H9 (cell line): ENCODE measurements at regions not wholly inside any gene's neighbourhood (a gene's known extent, or its start where the extent isn't known, plus 50 kb on each side); places are given as distances from the start of the nearest gene placed in this dataset.

ENCODE experiments used
- DNase-seq: peaks from one replicate; pipeline ENCODE4 v3.0.0-alpha.2; 2017
- H2AFZ ChIP-seq: one replicate; pipeline ENCODE4 v1.6.1; 2013; ENCODE audit warnings: mild to moderate bottlenecking, low read length, control low read depth, moderate library complexity
- H2AK5ac ChIP-seq: 2 replicates; pipeline ENCODE4 v1.6.1; 2013; ENCODE audit warnings: low read length, control low read depth, mixed read lengths; ENCODE audit not compliant: insufficient read length
- H2BK120ac ChIP-seq: one replicate; pipeline ENCODE4 v1.6.1; 2013; ENCODE audit warnings: low read depth, mild to moderate bottlenecking, low read length, control low read depth, inconsistent platforms; ENCODE audit not compliant: poor library complexity, severe bottlenecking
- H2BK12ac ChIP-seq: 2 replicates; pipeline ENCODE4 v1.6.1; 2013; ENCODE audit warnings: low read length, control low read depth, mixed read lengths, low read depth; ENCODE audit not compliant: insufficient read length
- H2BK15ac ChIP-seq: 2 replicates; pipeline ENCODE4 v1.6.1; 2013; ENCODE audit warnings: low read depth, low read length, control low read depth
- H2BK20ac ChIP-seq: one replicate; pipeline ENCODE4 v1.6.1; 2013; ENCODE audit warnings: low read depth, mild to moderate bottlenecking, low read length, control low read depth, inconsistent platforms; ENCODE audit not compliant: poor library complexity, severe bottlenecking
- H2BK5ac ChIP-seq: 2 replicates; pipeline ENCODE4 v1.6.1; 2013; ENCODE audit warnings: low read length, control low read depth, mixed read lengths; ENCODE audit not compliant: insufficient read length
- H3K14ac ChIP-seq: 2 replicates; pipeline ENCODE4 v1.6.1; 2013; ENCODE audit warnings: low read length, control low read depth; ENCODE audit not compliant: insufficient read depth
- H3K18ac ChIP-seq: 2 replicates; pipeline ENCODE4 v1.6.1; 2013; ENCODE audit warnings: low read depth, mild to moderate bottlenecking, mixed read lengths, low read length, control low read depth; ENCODE audit not compliant: insufficient read length
- H3K23ac ChIP-seq: 2 replicates; pipeline ENCODE4 v1.6.1; 2013; ENCODE audit warnings: low read length, control low read depth, mixed read lengths, low read depth; ENCODE audit not compliant: insufficient read length
- H3K23me2 ChIP-seq: 2 replicates; pipeline ENCODE4 v1.6.1; 2013; ENCODE audit warnings: low read depth, mild to moderate bottlenecking, mixed read lengths, low read length, control low read depth; ENCODE audit not compliant: insufficient read length, poor library complexity, severe bottlenecking
- H3K27ac ChIP-seq: 2 replicates; pipeline ENCODE4 v1.5.1; 2013; ENCODE audit warnings: low read length, control low read depth, mixed read lengths, low read depth; ENCODE audit not compliant: insufficient read length
- H3K27me3 ChIP-seq: 2 replicates; pipeline ENCODE4 v1.6.1; 2013; ENCODE audit warnings: low read length, control low read depth, inconsistent platforms; ENCODE audit not compliant: insufficient read depth
- H3K4ac ChIP-seq: 2 replicates; pipeline ENCODE4 v1.6.1; 2013; ENCODE audit warnings: low read depth, mild to moderate bottlenecking, control low read depth, inconsistent platforms, low read length, moderate library complexity
- H3K4me1 ChIP-seq: 2 replicates; pipeline ENCODE4 v1.6.1; 2013; ENCODE audit warnings: low read length, control low read depth, inconsistent platforms; ENCODE audit not compliant: insufficient read depth
- H3K4me2 ChIP-seq: 2 replicates; pipeline ENCODE4 v1.6.1; 2013; ENCODE audit warnings: low read length, control low read depth, mixed read lengths; ENCODE audit not compliant: insufficient read length, insufficient read depth
- H3K56ac ChIP-seq: 2 replicates; pipeline ENCODE4 v1.6.1; 2013; ENCODE audit warnings: low read depth, mild to moderate bottlenecking, mixed read lengths, low read length, control low read depth; ENCODE audit not compliant: insufficient read length
- H3K79me1 ChIP-seq: 2 replicates; pipeline ENCODE4 v1.6.1; 2013; ENCODE audit warnings: low read depth, mild to moderate bottlenecking, moderate library complexity, low read length, control low read depth, inconsistent platforms; ENCODE audit not compliant: insufficient read depth, poor library complexity, severe bottlenecking
- H3K79me2 ChIP-seq: 2 replicates; pipeline ENCODE4 v1.6.1; 2013; ENCODE audit warnings: low read length, control low read depth, inconsistent platforms; ENCODE audit not compliant: insufficient read depth
- H3K9ac ChIP-seq: 2 replicates; pipeline ENCODE4 v1.6.1; 2013; ENCODE audit warnings: low read length, control low read depth, mixed read lengths; ENCODE audit not compliant: insufficient read length; ENCODE audit errors: extremely low read depth
- H3K9me3 ChIP-seq: one replicate; pipeline ENCODE4 v1.6.1; 2013; ENCODE audit warnings: low read depth, low read length, inconsistent platforms; ENCODE audit not compliant: control insufficient read depth
- H3T11ph ChIP-seq: one replicate; pipeline ENCODE4 v1.6.1; 2013; ENCODE audit warnings: mild to moderate bottlenecking, low read length, control low read depth, inconsistent platforms
- H4K20me1 ChIP-seq: one replicate; pipeline ENCODE4 v1.6.1; 2013; ENCODE audit not compliant: control insufficient read depth, insufficient read length, insufficient read depth
- H4K5ac ChIP-seq: 2 replicates; pipeline ENCODE4 v1.6.1; 2013; ENCODE audit warnings: low read depth, mild to moderate bottlenecking, mixed read lengths, low read length, control low read depth; ENCODE audit not compliant: insufficient read length
- H4K8ac ChIP-seq: replicated peaks from 2 replicates; pipeline ENCODE4 v1.6.1; 2013; ENCODE audit warnings: low read length, control low read depth, mixed read lengths, low read depth; ENCODE audit not compliant: insufficient read length
- H4K91ac ChIP-seq: 2 replicates; pipeline ENCODE4 v1.6.1; 2013; ENCODE audit warnings: low read depth, mild to moderate bottlenecking, moderate library complexity, mixed read lengths, low read length, control low read depth; ENCODE audit not compliant: insufficient read length
- H3K27ac Mint-ChIP-seq, 3 experiments: 2 replicates in 2 of 3; 3 replicates in 1 of 3; pipeline ENCODE4 v1.8.0; 2020 to 2021; ENCODE audit warnings: mixed read lengths in 3 of 3, mild to moderate bottlenecking in 1 of 3, moderate library complexity in 1 of 3
- H3K27me3 Mint-ChIP-seq: 2 replicates; pipeline ENCODE4 v1.8.0; 2021; ENCODE audit warnings: low read depth, mild to moderate bottlenecking, moderate library complexity, mixed read lengths
- H3K36me3 Mint-ChIP-seq, 3 experiments: 2 replicates in 2 of 3; 3 replicates in 1 of 3; pipeline ENCODE4 v1.8.0; 2020 to 2021; ENCODE audit warnings: low read depth in 3 of 3, mixed read lengths in 3 of 3; ENCODE audit not compliant: insufficient read depth in 1 of 3
- H3K4me1 Mint-ChIP-seq, 2 experiments: 2 replicates each; pipeline ENCODE4 v1.8.0; 2020; ENCODE audit warnings: mixed read lengths in 2 of 2
- H3K4me3 Mint-ChIP-seq, 2 experiments: 2 replicates in 1 of 2; 3 replicates in 1 of 2; pipeline ENCODE4 v1.8.0; 2020 to 2021; ENCODE audit warnings: mild to moderate bottlenecking in 2 of 2, mixed read lengths in 2 of 2, moderate library complexity in 1 of 2
- H3K9me3 Mint-ChIP-seq, 2 experiments: 2 replicates in 1 of 2; 3 replicates in 1 of 2; pipeline ENCODE4 v1.8.0; 2020; ENCODE audit warnings: mild to moderate bottlenecking in 2 of 2, mixed read lengths in 2 of 2, moderate library complexity in 1 of 2
- WGBS: extraction: QIAGEN DNeasy Blood & Tissue Kit; methylation state at CpG from one replicate; pipeline ENCODE4 v1.1.7; 2013; ENCODE audit warnings: missing lambda C conversion rate, low lambda C conversion rate, mixed read lengths; ENCODE audit not compliant: insufficient read length; ENCODE audit errors: extremely low coverage; 5-methylcytosine and 5-hydroxymethylcytosine counted together
- TF ChIP-seq, protein P1 (sequence below): fragments of 200-600 bp; sonication (generic); conservative IDR thresholded peaks from 3 replicates; pipeline ENCODE4 v1.8.0; 2021; ENCODE audit warnings: antibody characterized with exemption, mild to moderate bottlenecking

DNA sequence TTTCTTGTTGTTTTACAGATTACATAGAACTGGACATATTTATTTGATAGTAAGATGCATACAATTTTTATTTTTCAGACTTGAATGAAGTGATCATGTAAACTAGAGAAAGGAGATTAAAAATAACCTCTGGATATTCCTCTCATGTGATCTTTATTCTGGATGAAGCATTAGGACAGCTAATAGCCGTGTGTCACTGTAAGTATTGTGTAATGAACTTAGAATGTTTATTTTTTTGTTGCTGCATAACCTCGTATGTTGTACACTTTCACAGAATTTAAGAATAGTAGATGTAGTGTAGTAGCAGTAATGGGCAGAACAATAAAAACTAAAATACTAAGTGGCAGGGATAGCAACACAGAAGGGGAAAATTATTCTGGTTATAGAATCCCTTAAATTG lies 2094.5 kb upstream of the TENM3 start:
- WGBS, result no CpG with 5 or more reads among the region's 2 CpGs
- Histone ChIP-seq H3K4me1 (no peaks in the 10 kb centered on the region), H2BK20ac (no peak overlapping the region), H3K23me2 (no peaks in the 10 kb centered on the region), H2BK12ac (no peak overlapping the region), H4K5ac (no peak overlapping the region), H3K79me1 (no peaks in the 10 kb centered on the region), H3K18ac (no peak overlapping the region), H2BK120ac (no peak overlapping the region), H2AK5ac (no peak overlapping the region), H4K91ac (no peak overlapping the region), H2BK5ac (no peak overlapping the region), H4K8ac (no peak overlapping the region), H2BK15ac (no peak overlapping the region), H3K27me3 (no peaks in the 10 kb centered on the region), H3K56ac (no peak overlapping the region), H3K79me2 (no peaks in the 10 kb centered on the region), H3K9ac (no peak overlapping the region), H3T11ph (no peak overlapping the region), H3K23ac (no peak overlapping the region), H3K4ac (no peak overlapping the region), H3K9me3 (no peaks in the 10 kb centered on the region), H2AFZ (no peak overlapping the region), H3K14ac (no peak overlapping the region), H4K20me1 (no peaks in the 10 kb centered on the region), H3K27ac (no peak overlapping the region), H3K4me2 (no peak overlapping the region)
- Mint-ChIP-seq H3K4me3 (no peak overlapping the region), H3K9me3 (no peaks in the 10 kb centered on the region), H3K27me3 (no peaks in the 10 kb centered on the region), H3K27ac (no peak overlapping the region), H3K4me1 (peaks cover 5 to 10% of the 10 kb centered on the region in 2 experiments), H3K36me3 (no peaks in the 10 kb centered on the region)
- DNase-seq, result no peak
- TF ChIP-seq, protein P1, sequence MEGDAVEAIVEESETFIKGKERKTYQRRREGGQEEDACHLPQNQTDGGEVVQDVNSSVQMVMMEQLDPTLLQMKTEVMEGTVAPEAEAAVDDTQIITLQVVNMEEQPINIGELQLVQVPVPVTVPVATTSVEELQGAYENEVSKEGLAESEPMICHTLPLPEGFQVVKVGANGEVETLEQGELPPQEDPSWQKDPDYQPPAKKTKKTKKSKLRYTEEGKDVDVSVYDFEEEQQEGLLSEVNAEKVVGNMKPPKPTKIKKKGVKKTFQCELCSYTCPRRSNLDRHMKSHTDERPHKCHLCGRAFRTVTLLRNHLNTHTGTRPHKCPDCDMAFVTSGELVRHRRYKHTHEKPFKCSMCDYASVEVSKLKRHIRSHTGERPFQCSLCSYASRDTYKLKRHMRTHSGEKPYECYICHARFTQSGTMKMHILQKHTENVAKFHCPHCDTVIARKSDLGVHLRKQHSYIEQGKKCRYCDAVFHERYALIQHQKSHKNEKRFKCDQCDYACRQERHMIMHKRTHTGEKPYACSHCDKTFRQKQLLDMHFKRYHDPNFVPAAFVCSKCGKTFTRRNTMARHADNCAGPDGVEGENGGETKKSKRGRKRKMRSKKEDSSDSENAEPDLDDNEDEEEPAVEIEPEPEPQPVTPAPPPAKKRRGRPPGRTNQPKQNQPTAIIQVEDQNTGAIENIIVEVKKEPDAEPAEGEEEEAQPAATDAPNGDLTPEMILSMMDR, result no peak
